ENCODE measurements at regions not wholly inside any gene's neighbourhood (a gene's known extent, or its start where the extent isn't known, plus 50 kb on each side); places are given as distances from the start of the nearest gene placed in this dataset.

DNA sequence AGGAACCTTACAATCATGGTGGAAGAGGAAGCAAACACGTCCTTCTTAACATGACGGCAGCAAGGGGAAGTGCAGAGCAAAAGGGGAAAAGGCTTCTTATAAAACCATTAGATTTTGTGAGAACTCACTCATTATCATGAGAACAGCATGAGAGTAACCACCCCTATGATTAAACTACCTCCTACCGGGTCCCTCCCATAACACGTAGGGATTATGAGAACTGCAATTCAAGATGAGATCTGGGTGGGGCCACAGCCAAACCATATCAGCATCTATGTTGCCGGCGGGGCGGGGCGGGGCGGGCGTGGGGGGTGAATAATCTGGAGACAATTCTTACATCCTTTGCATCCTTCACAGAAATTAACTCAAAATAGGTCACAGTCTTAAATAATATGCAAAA is 58.8 kb upstream of the GFPT2 start:
- no peak for DNase-seq (ENCODE audit: low read depth)
- TF ChIP-seq, protein P1, sequence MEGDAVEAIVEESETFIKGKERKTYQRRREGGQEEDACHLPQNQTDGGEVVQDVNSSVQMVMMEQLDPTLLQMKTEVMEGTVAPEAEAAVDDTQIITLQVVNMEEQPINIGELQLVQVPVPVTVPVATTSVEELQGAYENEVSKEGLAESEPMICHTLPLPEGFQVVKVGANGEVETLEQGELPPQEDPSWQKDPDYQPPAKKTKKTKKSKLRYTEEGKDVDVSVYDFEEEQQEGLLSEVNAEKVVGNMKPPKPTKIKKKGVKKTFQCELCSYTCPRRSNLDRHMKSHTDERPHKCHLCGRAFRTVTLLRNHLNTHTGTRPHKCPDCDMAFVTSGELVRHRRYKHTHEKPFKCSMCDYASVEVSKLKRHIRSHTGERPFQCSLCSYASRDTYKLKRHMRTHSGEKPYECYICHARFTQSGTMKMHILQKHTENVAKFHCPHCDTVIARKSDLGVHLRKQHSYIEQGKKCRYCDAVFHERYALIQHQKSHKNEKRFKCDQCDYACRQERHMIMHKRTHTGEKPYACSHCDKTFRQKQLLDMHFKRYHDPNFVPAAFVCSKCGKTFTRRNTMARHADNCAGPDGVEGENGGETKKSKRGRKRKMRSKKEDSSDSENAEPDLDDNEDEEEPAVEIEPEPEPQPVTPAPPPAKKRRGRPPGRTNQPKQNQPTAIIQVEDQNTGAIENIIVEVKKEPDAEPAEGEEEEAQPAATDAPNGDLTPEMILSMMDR (conservative IDR thresholded peaks at IDR 0.05; ENCODE audit: low read depth, low read length) = no peak
- no peak overlapping the region for H3K4me3 ChIP-seq (ENCODE audit: low read depth, low read length)

DNA sequence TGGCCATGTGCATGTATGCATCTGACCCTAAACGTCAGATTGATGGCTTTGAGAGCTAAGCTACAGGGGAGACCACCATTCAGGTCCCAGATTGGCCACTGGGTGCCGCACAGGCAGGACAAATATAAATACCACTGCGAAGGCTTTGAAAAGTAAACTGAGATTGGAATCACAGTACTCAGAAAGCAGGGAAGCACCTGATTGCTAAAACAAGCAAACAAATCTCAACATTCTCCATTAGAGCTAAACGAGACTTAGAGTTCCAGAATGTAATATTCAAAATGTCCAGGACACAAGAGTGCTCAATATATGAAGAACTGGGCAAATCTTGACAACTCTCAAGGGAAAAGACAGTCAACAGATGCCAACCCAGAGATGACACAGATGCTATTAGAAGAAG is 61.0 kb upstream of the GFPT2 start:
- TF ChIP-seq, protein P1 (conservative IDR thresholded peaks at IDR 0.05; ENCODE audit: low read depth, low read length) = no peak
- H3K4me3 ChIP-seq (ENCODE audit: low read depth, low read length) = no peak overlapping the region
- no peak for DNase-seq (ENCODE audit: low read depth)

DNA sequence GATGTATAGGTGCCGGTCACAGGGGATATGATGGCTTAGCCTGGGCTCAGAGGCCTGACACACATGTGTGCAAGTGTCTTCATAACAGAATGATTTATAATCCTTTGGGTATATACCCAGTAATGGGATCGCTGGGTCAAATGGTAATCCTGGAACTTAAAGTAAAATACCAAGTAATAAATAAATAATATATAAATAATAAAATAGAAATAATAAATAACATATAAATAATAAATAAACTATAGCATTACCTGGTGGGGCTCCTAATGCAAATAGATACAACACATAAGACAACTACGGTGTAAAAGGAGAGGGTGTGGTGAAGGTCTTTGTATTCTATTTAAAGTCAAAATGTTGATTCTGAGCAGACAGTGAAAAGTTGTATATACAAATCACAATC is 68.5 kb upstream of the GFPT2 start:
- TF ChIP-seq, protein P1 (conservative IDR thresholded peaks at IDR 0.05; ENCODE audit: low read depth, low read length) = no peak
- no peak overlapping the region for H3K4me3 ChIP-seq (ENCODE audit: low read depth, low read length)
- no peak for DNase-seq (ENCODE audit: low read depth)

DNA sequence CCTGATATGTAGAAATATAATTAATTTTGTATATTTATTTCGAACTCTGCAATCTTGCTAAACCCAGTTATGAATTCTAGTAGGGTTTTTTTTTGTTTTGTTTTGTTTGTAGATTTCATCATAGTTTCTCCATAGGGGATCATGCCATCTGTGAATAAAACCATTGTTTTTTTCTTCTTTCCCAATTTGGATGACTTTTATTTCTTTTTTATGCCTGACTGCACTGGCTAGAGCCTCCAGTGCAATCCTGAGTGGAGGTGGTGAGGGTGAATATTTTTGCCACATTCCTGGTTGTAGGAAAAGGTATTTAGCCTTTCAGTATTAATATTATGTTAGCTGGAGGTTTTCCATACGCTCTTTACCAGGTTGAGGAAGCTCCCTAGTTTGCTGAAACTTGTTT is 70.0 kb upstream of the GFPT2 start:
- no peak for DNase-seq (ENCODE audit: low read depth)
- no peak overlapping the region for H3K4me3 ChIP-seq (ENCODE audit: low read depth, low read length)
- TF ChIP-seq, protein P1 (conservative IDR thresholded peaks at IDR 0.05; ENCODE audit: low read depth, low read length) = no peak

DNA sequence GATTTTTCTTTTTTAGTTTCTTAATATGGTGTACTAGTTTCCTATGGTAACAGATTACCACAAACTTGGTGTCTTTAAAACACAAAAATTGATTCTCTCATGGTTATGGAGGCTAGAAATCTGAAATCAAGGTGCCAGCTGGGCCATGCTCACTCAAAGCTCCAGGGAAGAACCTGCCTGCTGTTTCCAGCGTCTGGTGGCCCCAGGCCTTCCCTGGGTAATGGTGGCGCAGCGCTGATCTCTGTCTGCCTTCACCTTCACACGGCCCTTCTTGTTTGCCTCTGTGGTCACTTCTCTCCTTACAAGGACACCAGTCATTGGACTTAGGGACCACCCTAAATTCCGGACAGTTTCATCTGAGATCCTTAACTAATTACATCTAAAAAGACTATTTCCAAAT is 70.5 kb upstream of the GFPT2 start:
- DNase-seq (ENCODE audit: low read depth) = no peak
- no peak overlapping the region for H3K4me3 ChIP-seq (ENCODE audit: low read depth, low read length)
- TF ChIP-seq, protein P1 (conservative IDR thresholded peaks at IDR 0.05; ENCODE audit: low read depth, low read length) = no peak

DNA sequence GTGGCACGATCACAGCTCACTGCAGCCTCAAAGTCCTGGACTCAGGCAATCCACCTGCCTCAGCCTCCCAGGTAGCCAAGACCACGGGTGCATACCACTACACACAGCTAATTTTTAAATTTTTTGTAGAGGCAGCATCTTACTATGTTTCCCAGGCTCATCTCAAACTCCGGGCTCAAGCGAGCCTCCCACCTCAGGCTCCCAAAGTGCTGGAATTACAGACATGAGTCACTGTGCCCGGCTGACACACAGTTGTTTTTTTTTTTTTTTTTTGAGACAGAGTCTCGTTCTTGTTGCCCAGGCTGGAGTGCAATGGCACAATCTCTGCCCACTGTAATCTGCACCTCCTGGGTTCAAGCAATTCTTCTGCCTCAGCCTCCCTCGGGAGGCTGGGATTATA is 70.1 kb upstream of the CNOT6 start:
- H3K4me3 ChIP-seq (ENCODE audit: low read depth, low read length) = no peak overlapping the region
- TF ChIP-seq, protein P1 (conservative IDR thresholded peaks at IDR 0.05; ENCODE audit: low read depth, low read length) = no peak
- DNase-seq (ENCODE audit: low read depth) = no peak

DNA sequence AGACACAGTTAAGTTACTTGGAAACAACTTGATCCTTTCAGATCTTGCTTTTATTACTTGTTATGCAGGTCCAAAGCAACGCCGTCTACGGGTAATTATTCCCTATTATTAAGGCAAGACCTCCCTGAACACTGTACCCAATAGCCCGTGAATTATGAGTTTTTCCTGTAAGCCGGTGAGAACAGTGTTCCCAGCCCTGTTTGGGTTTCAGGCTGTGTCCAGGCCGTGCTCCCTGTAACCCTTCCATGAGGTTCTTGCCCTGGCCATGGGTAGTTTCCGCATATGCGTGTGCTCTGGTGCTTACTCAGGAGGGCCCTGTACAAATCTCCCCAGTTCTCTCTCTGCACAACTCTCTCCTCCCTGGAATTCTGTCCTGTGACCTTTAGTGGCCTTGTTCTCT is 65.6 kb upstream of the CNOT6 start:
- TF ChIP-seq, protein P1 (conservative IDR thresholded peaks at IDR 0.05; ENCODE audit: low read depth, low read length) = no peak
- no peak for DNase-seq (ENCODE audit: low read depth)
- H3K4me3 ChIP-seq (ENCODE audit: low read depth, low read length) = no peak overlapping the region

Measured in epithelial cell of proximal tubule (primary cell).